Peyer's patch (tissue), 4 donors: ENCODE measurements at regions not wholly inside any gene's neighbourhood (a gene's known extent, or its start where the extent isn't known, plus 50 kb on each side); places are given as distances from the start of the nearest gene placed in this dataset.
"Not testable (repeated sequence)": the region's sequence is repeated elsewhere in the genome, so short reads cannot be mapped to it uniquely, and the experiment has no call there.

Source experiments
- POLR2A ChIP-seq, 2 donors: fragments of 450-650 bp; IDR thresholded peaks; one replicate each; pipeline ENCODE4 v1.5.1; 2017; ENCODE audit warnings: antibody characterized with exemption in 2 of 2, mild to moderate bottlenecking in 2 of 2, moderate library complexity in 2 of 2
- TF ChIP-seq, protein P1 (sequence below), 6 experiments: fragments of 450-650 bp in 4 of 6; fragments of 200-600 bp in 2 of 6; sonication (generic) in 1 of 6; IDR thresholded peaks; one replicate each; pipeline ENCODE4 v1.5.1; 2017 to 2019; ENCODE audit warnings: antibody characterized with exemption in 6 of 6, mild to moderate bottlenecking in 3 of 6, moderate library complexity in 1 of 6

DNA sequence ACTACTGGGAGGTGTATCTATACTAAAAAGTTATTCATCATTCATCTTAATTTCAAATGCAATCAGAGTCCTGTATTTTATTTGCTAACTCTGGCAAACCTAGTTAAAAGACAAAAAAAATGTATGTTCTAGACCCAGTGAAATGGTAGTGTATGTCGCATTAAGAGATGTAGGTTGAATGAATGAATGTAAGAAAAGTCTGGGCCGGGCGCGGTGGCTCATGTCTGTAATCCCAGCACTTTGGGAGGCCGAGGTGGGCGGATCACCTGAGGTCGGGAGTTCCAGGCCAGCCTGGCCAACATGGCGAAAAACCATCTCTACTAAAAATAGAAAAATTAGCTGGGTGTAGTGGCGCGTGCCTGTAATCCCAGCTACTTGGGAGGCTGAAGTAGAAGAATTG lies 214.7 kb upstream of the ZNF217 start:
- TF ChIP-seq, protein P1, sequence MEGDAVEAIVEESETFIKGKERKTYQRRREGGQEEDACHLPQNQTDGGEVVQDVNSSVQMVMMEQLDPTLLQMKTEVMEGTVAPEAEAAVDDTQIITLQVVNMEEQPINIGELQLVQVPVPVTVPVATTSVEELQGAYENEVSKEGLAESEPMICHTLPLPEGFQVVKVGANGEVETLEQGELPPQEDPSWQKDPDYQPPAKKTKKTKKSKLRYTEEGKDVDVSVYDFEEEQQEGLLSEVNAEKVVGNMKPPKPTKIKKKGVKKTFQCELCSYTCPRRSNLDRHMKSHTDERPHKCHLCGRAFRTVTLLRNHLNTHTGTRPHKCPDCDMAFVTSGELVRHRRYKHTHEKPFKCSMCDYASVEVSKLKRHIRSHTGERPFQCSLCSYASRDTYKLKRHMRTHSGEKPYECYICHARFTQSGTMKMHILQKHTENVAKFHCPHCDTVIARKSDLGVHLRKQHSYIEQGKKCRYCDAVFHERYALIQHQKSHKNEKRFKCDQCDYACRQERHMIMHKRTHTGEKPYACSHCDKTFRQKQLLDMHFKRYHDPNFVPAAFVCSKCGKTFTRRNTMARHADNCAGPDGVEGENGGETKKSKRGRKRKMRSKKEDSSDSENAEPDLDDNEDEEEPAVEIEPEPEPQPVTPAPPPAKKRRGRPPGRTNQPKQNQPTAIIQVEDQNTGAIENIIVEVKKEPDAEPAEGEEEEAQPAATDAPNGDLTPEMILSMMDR (IDR thresholded peaks at IDR 0.05) = not testable (repeated sequence)
- TF ChIP-seq POLR2A (IDR thresholded peaks at IDR 0.05) = not testable (repeated sequence)
